NCI-H1092 (cell line): ENCODE measurements at regions not wholly inside any gene's neighbourhood (a gene's known extent, or its start where the extent isn't known, plus 50 kb on each side); places are given as distances from the start of the nearest gene placed in this dataset.

Source experiments
- DNase-seq: peaks from one replicate; lab custom pipeline; 2025; lab: John Stamatoyannopoulos, UW

- DNase-seq, result no peak
Measured at GRCh38 chr2:48258481-48259149, 55.9 kb upstream of the FOXN2 start.

- DNase-seq, result no peak
Measured at GRCh38 chr2:48259811-48260210, 54.7 kb upstream of the FOXN2 start.

GRCh38 chr2:48264627-48265026 is 49.9 kb upstream of the FOXN2 start:
- no peak for DNase-seq
